H4 (cell line): ENCODE measurements at regions not wholly inside any gene's neighbourhood (a gene's known extent, or its start where the extent isn't known, plus 50 kb on each side); places are given as distances from the start of the nearest gene placed in this dataset.
"Not testable (repeated sequence)": the region's sequence is repeated elsewhere in the genome, so short reads cannot be mapped to it uniquely, and the experiment has no call there.

Source experiments
- DNase-seq: peaks from one replicate; pipeline ENCODE4 v3.0.0-alpha.2; 2015; ENCODE audit warnings: low spot score

DNA sequence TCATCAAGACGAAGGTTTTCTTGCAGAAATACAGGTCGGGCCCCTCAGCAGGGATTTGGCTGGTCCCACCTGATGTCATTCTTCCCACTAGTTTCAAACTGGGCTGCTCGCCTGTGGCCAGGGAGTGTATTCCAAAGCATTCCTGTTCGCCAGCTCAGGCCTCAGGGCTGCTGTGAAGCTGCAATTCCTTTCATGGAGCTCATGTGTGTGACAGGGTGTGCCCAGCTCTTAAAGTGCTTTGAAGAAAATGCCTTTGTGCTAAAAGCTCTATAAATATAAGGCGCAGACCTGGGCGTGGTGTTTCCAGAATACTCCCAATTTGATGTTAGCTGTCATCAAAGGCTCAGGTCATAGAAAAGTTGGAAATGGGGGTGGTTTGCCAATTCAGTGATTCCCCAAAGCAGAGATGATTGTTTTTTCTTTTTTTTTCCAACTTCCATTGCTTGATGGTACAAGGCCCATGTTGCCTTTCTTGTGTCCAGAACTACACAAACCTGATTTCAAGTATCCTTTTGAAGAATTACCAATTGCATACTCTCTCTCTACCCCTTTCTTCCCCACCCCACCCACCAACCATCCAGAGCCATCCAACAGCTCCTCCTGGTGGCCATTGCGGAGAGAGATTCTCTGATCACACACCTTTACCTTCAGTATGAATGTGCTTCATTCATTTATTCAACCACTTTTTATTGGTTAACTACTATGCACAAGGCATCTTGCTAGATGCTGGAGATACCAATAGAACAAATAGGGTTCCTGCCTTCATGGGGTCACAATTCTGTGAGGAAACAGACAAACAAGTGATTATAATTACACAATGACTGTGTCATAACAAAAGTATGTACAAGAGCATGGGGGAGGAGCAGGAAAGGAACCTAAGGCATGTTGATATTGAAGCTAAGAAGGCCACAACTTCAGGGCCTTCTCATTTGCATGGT, 297.3 kb upstream of the LYZL1 start:
- peak; percentile 44 for DNase-seq

DNA sequence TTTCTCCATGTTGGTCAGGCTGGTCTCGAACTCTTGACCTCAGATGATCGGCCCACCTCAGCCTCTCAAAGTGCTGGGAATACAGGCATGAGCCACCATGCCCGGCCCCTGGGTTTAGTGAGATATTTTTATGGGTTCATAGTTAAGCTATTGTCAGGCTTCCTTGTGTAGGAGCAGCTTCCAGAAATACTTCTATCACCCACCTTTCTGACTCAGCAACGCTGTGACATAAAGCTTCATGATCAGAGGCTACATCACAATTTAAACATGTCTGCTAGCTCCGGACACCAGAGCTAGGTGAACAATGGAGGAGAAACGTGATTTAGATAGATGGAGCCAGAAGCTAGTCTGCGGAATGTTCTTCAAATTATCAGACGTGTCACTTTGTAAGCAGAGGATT, 295.8 kb upstream of the LYZL1 start:
- DNase-seq = no peak

DNA sequence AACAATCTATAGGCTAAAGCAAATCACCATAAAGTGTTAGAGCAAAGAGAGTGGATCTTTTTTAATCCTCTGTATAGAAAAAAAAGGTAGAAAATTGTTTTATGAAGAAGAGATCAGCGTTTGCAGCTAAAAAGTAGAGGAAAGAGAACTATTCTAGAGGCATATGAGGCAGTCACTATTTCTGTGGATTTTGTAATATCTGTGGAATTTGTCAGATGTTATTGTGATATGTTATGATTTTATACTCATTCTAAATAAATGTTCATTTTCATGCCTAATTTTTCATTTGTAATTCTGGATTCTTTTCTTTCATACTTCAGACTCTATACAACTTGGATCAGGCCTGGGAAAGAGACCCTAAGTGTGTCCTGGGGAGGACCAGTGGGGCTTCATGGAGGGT, 295.0 kb upstream of the LYZL1 start:
- DNase-seq = no peak

DNA sequence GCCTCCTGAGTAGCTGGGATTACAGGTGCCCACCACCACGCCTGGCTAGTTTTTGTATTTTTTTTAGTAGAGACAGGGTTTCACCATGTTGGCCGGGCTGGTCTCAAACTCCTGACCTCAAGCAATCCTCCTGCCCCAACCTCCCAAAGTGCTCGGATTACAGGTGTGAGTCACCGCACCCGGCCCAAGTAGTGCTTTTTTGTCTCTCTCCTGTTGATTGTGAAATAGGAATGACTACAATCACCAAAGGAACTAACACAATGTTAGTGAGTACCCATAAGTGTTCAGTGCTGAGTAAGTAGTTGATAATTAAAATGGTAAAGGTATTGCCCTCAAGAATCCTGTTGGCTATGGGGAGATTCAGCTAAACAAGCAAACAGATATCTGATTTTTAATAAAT, 294.1 kb upstream of the LYZL1 start:
- not testable (repeated sequence) for DNase-seq

DNA sequence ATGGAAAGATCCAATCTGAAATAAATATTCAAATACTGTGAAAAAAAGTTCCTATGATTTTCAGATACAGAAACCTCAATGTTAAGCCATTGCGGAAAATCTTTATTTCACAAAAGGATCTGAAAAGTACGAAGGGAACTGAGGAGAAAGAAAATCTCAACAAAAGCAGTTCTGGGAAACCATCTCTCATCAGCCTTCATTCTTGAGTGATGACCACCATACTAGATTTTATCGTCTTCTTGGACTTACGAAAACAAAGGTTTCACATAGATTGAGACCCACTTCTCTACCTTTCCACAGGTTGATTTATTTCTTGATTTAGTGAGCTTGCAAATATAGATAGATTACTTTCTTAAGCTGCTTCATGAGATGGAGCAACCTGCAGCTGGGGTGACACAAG, 293.4 kb upstream of the LYZL1 start:
- DNase-seq = no peak

DNA sequence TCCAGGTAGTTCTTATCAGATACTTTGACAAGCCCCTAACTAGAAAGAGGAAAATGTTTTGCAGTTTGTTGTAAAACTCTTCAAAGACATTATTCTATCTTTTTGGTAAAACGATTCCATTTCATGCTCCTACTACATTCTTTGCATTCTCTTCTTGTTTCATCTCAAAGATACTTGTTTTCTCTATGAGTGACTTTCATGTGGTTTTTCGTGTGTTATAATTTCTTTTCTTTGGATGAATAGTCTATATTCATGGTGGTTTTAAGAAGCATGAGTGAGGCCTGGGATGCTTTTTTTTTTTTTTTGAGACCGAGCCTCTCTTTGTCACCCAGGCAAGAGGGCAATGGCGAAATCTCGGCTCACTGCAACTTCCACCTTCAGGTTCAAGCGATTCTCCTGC, 292.5 kb upstream of the LYZL1 start:
- no peak for DNase-seq

DNA sequence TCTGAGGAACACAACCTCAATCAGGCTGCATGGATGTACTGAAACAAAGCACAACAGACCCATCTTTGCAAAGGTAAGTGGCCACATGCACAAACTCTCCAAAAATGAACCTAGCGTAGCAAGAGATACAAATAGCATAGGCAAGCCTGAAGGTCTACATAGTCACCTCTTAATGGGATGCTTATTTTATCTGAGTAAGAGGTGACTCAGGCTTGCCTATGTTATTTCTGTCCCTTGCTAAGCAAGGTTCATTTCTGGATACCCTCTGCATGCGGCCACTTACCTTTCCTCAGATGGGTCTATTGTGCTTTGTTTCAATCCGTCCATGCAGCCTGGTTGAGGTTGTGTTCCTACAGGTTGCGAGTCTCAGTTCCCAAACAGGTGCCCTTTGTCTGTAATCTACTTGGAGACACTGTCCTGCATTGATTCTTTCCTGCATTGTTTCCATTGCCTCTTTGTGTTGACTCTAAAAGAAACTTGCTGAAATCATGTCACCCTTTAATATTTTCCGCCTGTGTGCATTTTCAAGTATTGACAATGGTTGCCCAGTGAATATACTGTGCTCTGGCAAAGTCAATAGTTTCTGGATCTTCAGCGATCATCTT, 291.8 kb upstream of the LYZL1 start:
- DNase-seq = no peak

DNA sequence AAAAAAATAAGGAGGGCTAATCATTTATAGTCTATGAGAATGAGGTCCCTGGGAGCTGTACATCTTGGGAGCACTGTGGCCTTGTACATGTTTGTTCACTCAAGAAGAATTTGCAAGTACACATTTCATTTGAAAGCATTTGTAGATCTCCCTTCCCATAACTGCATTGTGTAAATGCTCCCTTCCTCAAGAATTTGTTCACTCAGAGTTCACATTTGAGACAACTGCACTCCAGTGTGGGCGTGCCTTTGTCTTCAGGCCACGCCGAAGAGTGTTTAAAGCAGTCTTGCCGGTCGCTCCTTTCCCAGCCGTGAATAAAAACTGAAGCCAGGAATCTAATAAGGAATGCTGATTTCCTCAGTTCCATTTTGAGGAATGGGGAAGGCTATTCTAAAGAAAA, 291.1 kb upstream of the LYZL1 start:
- no peak for DNase-seq

DNA sequence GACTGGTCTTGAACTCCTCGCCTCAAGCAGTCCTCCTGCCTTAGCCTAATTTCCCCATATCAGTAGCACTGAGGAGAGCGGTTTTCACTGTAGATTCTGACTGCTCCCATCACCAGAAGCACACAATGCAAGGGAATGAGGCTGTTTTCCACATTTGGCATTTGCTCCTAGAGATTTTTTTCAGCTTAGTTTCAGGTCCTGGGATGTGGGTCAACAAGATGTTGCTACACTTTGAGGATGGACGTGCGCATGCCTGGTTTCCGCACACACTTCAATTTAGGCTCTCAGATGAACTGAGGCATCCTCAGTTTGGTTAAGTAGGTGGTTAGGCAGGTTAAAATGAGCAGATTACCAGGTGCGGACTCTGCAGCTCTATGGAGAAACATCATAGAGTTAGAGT, 287.1 kb upstream of the LYZL1 start:
- DNase-seq = no peak

DNA sequence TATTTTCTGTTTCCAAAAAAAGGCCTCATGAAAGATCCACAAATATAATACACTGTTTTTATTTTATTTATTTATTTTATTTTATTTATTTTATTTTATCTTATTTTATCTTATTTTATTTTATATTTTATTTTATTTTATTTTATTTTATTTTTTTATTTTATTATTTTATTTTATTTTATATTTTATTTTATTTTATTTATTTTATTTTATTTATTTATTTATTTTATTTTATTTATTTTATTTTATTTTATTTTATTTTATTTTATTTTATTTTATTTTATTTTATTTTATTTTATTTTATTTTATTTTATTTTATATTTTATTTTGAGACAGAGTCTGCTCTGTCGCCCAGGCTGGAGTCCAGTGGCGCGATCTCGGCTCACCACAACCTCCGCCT, 285.9 kb upstream of the LYZL1 start:
- DNase-seq = not testable (repeated sequence)

DNA sequence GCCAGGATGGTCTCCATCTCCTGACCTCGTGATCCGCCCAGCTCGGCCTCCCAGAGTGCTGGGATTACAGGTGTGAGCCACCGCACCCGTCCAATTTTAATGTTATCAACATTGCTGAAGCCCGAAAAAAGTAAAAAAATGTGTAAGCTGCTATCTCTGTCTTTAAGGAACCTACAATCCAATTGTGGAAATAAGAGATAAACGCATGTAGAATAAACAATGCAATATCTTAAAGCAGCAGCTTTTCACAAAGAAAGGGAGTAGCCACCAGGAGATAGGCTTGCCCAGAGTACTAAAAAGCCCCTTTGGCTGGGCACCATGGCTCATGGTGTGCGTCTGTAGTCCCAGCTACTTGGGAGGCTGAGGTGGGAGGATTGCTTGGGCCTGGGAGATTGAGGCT, 282.9 kb upstream of the LYZL1 start:
- no peak for DNase-seq

DNA sequence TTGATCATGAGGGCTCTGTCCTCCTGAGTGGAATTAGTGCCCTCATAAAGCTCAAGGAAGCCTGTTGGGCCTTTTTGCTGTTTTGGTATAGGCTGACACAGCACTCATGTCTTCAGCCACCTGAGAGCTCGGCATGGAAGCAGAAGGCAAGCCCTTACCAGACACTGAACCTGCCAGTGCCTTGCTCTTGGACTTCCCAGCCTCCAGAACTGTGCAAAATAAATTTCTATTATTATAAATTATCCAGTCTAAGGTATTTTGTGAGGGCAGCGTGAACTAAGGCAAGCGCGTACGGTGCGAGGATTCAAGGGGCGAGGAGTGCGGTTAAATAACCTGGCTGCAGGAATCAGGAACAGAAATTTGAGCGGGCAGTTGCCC, 281.5 kb upstream of the LYZL1 start:
- no peak for DNase-seq

DNA sequence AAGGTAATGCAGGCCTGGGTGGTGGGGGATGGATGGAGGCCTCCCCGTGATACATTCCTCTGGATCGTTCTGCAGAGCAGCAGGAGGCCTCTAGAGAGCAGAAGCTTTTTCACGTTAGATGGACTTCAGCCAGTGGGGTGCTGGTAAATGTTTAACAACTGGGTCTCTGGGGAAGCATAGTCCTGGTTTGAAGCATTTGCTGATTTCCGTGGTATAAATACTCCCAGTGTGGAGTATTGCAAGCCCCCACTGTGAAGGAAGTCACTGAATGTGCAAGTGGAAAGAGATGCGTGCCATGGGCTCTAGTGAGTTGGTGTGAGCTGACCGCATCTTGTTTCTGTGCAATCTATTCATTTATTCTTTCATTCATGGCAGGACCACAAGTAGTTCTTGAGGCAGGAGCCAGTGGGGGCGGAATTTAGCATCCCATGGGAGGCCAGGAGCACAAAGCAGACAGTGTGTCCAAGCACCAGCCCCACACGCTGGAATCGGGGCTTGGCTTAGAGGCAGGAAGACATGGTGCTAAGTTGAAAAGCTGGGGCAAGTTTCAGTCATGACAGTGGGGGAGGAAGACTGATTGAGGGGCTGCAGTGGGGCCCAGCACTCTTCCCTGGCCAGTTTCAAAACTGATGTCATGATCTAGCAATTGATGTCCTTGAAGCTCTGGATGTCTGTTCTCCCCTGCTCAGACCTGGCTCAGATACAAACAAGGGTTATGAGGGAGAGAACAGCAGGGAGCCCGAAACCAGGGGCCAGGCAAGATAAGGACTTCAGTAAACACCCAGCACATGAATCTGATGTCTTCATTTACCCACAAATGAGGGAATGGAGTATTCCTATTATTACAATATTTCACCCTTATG, 280.9 kb upstream of the LYZL1 start:
- no peak for DNase-seq

DNA sequence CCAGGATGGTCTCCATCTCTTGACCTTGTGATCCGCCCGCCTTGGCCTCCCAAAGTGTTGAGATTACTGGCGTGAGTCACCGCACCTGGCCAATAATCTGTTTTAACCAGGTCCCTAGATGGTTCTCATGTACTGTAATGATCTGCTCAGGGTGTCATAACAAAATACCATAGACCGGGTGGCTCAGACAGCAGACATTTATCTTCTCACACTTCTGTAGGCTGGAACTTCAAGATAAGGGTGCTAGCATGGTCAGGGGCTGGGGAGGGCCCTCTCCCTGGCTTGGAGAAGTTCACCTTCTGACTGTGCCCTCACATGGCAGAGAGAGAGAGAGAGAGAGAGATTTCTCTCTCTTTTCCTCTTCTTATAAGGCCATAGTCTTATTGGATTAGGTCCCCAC, 279.4 kb upstream of the LYZL1 start:
- DNase-seq = no peak

DNA sequence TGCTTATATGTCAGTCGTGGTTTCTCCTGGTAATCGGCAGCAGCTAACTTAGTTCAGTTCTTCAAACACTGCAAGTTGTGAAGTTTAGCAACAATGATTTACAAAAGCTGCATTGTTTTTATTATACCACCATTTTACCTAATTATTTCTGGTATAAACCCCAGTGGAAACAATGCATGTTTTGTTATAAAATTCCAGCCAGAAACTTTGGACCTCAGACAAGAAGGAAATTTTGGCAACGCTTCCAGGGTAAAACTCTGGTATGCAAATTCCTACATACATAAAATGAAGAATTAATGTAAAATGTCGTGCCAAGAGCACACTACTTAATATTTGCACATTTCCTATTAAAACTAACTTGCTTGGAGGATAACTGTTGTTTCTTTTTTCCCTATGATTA, 277.4 kb upstream of the LYZL1 start:
- no peak for DNase-seq

DNA sequence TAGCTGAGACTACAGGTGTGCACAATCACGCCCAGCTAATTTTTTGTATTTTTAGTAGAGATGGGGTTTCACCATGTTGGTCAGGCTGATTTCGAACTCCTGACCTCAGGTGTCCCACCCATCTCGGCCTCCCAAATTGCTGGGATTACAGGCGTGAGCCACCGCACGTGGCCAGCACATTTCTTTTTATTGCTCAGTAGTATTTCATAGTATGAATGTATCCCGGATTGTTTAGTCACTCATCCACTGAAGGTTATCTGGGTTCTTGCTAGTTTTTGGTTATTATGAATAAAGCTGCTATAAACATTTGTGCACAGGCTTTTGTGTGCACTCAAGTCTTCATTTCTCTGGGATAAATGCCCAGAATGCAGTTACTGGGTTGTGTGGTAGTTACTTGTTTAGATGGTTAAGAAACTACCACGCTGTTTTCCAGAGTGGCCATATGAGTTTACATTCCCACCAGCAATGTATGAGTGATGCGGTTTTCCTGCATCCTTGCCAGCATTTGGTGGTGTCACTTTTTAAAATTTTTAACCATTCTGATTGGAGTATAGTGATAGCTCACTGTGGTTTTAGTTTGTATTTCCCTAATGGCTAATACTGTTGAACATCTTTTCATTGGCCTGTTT, 275.8 kb upstream of the LYZL1 start:
- DNase-seq = peak; percentile 82

DNA sequence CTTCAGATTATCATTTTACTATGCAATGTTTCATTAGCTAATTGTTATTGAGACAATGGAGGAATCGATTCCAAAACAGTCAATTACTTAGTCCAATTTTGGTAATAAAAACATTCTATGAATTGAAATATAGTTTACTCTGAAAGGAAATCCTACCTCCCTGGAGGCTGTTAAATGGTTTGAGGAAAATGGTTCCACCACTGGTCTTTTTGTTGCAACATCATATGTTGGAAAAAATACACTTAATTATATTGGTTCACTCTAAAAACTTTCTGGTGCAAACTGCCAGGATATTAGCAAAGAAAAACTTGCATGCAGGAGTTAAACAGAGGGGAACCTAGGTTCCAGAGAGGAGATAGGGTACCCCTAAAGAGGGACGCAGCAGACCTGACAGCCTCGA, 267.3 kb upstream of the LYZL1 start:
- no peak for DNase-seq

DNA sequence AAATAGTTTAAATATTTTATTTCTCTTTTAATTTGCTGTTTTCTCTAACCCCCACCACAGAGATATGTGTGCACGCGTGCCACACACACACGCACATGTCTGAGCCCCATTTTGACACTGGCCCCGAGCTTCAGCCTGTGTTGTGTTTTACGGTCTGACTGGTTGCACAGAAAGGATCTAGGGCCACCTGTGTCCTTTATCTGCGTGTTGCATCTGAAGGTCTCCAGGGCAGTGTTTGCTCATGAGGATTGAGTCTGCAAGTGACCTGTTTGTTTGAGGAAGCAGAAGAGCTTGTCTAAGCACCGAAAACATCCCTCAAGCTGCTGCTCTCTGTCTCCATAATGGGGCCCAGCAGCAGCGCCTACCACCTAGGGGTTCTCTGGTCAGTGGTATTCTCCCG, 266.4 kb upstream of the LYZL1 start:
- no peak for DNase-seq

DNA sequence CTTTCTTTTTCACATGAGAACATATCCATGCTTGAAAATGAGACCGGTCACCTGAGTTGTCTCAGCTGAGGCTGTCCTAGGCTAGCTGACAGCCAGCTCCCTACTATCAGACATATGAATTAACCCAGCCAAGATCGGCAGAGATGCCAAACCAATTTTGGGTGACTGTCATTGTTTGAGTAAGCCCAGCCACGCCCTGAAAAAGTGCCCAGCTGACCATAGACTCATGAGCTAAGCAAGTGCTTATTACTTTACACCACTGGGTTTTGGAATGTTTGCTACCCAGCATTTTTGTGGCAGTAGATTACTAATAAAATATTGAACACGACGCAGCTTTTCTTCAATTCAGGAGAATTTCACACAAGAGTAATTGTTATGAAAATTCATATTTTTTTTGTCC, 265.2 kb upstream of the LYZL1 start:
- DNase-seq = no peak

DNA sequence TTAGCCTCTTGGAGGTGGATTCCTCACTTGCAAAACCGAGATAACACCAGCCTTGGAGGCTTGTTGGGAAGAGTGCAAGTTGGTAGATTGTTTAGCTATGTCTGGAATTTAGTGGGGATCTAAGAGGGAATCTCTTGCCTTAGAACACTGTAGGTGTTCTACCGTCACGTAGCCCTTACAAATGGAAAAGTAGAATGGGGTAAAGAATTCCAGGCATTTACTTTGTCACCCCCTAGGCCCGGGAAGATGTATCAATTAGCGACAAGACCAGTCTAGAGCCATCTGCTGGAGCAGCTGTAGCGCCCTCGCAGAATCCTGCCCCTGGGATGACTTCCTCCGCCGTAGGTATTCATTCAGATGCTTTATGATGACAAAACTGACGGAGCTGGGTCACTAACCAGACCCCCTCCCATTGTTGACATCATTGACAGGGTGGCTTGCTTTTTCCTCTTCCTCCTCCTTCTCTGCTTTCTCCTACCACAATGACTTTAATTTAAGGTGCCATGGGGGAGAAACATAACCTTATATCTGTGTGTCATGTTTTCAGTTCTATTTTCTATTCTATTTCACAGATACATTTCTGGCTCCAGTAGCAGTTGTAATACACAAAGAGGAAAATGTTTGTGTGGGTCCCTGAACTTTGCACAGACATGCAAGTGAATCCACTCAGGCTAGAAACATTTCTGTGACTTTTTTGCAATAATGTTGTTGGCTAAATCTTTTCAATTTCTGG, 262.6 kb upstream of the LYZL1 start:
- DNase-seq = no peak

DNA sequence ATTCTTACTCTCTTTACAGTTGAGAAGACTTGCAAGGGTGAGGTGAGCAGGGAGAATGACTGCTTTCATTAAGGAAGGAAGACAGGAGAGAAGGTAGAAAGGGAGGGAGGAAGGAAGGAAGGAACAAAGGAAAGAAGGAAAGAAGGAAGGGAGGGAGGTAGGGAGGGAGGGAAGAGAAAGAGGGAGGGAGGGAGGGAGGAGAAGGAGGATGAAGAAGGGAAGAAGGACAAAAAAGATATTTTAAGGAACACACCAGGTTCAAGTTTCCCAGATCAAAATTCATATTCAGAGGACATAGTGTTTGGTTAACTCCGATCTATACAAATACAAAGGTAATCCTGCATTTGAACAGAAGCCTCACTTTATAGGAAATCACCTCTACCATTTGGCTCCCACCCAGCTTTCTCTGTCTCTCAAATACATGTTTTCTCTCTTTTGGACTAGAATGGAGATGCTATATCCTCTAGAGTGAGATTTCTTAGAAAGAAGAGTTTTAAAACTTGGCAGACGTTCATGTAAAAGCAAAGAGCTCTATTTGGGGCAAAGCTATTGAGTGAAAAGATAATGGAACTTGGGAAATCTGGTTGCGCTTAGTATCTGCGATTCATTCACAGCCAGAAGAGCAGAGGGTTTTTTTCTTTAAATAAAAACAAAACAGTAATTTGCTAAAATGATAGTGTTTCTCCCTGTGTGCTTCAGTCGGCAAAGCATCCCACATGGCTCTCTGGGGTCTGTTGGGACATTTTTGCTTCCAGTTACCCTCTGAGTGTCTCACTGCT, 261.9 kb upstream of the LYZL1 start:
- DNase-seq = no peak
